ENCODE measurements at regions not wholly inside any gene's neighbourhood (a gene's known extent, or its start where the extent isn't known, plus 50 kb on each side); places are given as distances from the start of the nearest gene placed in this dataset.

- TF ChIP-seq MAX (IDR thresholded peaks at IDR 0.05) = no peak
- no peak for TF ChIP-seq EZH2 (IDR thresholded peaks at IDR 0.05; ENCODE audit: low read depth, low read length, severe bottlenecking)
- no peak for TF ChIP-seq POLR2A (IDR thresholded peaks at IDR 0.05; ENCODE audit: control extremely low read depth in 1 of 2, low read depth in 2 of 2, low read length in 2 of 2)
- TF ChIP-seq BRCA1 (IDR thresholded peaks at IDR 0.05; ENCODE audit: low read depth, low read length) = no peak
- TF ChIP-seq POU5F1 (IDR thresholded peaks at IDR 0.05; ENCODE audit: low read depth, low read length) = no peak
- no peak for TF ChIP-seq CTCF (IDR thresholded peaks at IDR 0.05; ENCODE audit: control extremely low read depth in 1 of 3, insufficient read depth in 1 of 3, low read depth in 1 of 3, low read length in 3 of 3)
These were observed 85.5 kb upstream of the PMEPA1 start for GRCh38 chr20:57795342-57795697.

Measured in H1 (cell line).